ENCODE measurements at regions not wholly inside any gene's neighbourhood (a gene's known extent, or its start where the extent isn't known, plus 50 kb on each side); places are given as distances from the start of the nearest gene placed in this dataset.

DNA sequence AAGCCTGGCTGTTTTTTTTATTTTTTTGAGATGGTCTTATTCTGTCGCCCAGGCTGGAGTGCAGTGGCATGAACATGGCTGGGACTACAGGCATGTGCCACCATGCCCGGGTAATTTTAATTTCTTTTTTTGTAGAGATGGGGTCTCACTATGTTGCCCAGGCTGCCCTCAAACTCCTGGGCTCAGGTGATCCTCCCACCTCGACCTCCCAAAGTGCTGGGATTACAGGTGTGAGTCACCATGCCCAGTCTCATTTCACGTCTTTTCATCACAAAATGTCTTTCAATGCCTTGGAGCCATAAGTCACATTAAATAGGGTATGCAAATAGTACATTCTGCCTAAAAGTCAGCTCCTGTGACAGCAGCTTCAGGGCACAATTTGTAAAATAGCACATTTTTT is 52.8 kb downstream of the SOX2 start:
- no peak for DNase-seq (ENCODE audit: low spot score)

DNA sequence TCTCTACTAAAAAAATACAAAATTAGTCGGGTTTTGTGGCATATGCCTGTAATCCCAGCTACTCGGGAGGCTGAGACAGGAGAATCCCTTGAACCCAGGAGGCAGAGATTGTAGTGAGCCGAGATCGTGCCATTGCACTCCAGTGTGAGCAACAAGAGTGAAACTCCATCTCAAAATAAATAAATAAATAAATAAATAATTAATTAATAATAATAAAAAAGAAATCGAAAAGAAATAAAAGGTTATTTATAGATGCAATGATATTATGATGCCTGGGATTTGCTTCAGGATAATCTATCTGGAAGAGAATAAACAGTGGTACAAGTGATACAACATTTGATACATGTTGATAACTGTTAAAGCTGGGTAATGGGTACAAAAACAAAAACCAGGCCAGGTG is 58.6 kb downstream of the SOX2 start:
- DNase-seq (ENCODE audit: low spot score) = no peak

- no peak for DNase-seq (ENCODE audit: low spot score)
Measured at GRCh38 chr3:181771120-181771519, 59.4 kb downstream of the SOX2 start.

GRCh38 chr3:181772166-181772565 is 60.4 kb downstream of the SOX2 start:
- DNase-seq (ENCODE audit: low spot score) = no peak

DNA sequence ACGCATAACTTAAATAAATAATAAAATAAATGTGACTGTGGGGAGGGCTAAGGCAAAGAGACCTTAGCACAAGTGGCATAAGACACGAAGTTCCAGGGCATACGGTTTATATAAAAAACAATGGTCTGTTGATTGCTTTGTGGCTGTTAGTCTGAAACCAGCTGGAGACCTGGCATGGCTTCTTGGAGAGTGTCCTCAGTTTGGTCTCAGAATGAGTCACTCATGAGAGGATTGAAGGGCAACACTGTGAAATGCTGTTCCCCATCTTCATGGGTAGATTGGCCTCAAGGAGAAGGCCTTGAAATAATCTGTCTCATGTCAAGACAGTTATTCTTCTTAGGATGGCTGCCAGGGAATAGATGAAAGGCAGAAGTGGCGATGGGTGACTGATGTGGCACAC is 62.2 kb downstream of the SOX2 start:
- peak; percentile 30 for DNase-seq (ENCODE audit: low spot score)

GRCh38 chr3:181782306-181782954 is 70.7 kb downstream of the SOX2 start:
- DNase-seq (ENCODE audit: low spot score) = no peak

DNA sequence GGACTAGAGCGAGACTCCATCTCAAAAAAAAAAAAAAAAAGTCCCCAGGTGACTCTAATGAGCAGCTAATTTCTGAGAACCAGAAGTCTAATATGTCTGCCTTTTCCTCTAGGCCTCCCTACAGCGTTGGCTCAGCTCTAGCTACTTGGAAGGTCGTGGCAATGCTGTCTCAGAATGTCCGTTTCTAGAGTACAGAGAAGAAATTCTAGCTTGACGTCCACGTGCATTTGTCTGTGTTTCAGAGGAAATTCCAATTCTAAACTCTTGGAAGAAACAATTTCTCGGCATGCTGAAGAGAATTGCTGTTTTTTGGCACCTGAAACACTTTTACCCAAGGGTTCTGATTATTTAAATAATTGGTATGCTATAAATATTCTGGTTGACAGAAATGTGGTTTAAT is 78.8 kb downstream of the SOX2 start:
- peak; percentile 5 for DNase-seq (ENCODE audit: low spot score)

- DNase-seq (ENCODE audit: low spot score) = no peak
Measured at GRCh38 chr3:181791056-181791955, 79.6 kb downstream of the SOX2 start.

DNA sequence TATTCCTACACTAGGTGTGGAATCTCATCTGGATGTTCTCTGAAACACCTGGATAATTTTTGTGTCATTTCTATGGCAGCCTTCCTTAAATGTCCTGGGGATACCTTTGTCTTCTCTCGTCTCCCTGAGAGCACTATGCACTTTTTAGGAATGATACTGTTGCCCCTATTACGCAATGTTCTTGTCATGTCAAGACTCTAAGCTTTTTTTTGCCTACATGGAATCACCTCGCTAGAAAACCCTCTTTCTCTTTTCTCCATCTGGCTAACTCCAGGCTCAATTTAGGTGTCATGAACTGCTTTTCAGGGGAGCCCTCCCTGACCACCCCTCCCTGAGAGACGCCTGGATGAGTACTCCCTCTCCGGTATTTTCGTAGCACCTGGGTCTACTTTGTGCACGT is 81.3 kb downstream of the SOX2 start:
- no peak for DNase-seq (ENCODE audit: low spot score)

- no peak for DNase-seq (ENCODE audit: low spot score)
Measured at GRCh38 chr3:181794011-181794790, 82.5 kb downstream of the SOX2 start.

DNA sequence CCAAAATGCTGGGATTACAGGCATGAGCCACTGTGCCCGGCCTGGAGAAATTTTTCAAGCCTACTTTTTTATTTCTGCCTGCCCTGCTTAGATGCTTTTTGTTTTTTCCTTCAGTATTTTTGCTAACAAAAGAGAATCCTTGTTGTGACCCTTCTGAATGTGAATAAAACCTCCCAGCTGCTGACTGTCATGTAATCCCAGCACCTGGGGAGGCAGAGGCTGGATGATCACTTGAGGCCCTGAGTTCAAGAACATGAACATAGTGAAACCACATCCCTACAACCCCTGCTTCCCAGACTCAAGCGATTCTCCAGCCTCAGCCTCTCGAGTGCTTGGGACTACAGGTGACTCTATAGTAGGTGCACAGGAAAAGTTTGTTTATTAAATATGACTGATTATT is 84.9 kb downstream of the SOX2 start:
- DNase-seq (ENCODE audit: low spot score) = no peak

DNA sequence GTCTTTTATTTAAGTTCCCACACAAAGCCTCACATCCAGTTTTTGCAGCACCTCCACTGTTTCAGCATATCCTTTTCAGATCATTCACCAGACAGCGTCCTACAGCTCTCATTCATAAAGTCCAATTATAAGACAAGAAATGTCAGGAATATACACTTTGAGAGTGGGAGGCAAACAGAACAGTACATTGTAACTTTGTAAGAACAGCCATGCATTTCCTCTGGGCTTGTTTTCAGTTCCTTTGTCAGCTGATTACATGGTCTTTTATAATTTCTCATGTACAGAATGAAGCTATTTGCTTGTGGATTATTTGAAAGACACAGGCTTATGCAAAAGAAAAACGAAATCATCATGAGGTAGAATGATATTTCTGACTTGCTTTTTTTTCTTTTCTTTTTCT is 85.7 kb downstream of the SOX2 start:
- DNase-seq (ENCODE audit: low spot score) = no peak

DNA sequence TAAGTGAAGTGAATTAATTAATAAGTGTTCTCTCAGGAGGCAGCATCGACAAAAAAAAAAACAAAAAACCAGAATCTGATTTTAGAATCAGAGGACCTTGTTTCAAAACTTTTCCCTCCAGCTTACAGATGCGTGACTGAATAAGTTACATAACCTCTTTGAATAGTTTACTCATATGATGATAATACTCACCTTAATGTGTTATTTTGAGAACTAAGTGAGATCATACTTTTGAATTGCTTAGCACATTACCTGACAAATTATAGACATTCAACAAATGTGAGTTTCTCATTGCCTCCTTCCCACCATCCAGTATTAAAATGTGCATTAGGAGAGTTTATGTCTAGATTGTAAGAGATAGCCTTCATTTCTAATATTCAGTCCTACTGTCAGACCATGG is 94.0 kb downstream of the SOX2 start:
- no peak for DNase-seq (ENCODE audit: low spot score)

DNA sequence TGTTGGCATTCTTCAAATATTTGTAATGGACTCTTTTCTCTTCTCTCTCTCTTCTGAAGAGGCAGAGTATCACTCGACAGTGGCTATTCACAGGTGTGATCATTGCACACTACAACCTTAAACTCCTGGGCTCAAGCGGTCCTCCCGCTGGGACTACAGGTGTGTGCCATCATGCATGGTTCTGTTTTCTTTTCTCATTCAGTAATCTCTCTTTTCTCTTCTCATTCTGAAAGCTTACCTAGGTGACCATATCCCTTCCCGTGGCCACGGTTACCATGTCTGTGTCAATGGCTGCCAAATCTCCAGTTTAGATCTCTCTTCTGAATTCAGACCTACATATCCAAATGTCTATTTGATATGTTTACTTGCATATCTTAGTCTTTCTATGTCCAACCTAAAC is 96.3 kb downstream of the SOX2 start:
- no peak for DNase-seq (ENCODE audit: low spot score)

DNA sequence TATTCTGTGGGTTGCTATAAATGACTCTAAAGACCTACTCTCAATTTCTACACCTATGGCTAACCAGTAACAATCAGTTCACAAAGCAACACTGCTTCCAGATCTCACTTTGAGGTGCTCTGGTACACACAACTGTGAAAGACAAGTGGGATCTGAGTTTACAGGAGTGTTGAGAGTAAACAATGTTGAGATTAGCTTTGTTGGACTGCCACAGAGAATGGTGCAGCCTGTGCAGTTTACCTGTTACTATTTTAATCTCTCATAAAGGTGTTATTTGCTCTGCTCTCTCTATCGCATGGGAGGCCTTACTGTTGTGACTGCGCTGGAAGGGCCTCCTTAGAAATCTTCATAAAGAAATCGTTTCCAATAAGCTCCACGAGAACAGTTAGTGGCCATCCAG is 112.0 kb downstream of the SOX2 start:
- no peak for DNase-seq (ENCODE audit: low spot score)

DNA sequence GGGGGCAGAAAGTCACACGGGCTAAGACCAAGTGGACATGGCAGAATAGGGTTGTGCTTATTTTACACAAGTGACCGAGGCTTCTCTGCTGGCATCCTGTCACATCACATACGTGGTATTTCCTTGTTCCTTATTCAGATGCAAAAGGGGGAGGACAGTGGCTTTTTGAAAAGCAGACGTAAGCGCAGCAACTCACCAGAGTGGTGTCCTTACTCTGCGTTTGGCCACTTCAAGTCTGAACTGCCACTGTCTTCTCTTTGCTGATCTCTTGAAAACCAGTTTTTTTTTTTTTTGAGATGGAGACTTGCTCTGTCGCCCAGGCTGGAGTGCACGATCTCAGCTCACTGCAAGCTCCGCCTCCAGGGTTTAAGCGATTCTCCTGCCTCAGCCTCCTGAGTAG is 113.2 kb downstream of the SOX2 start:
- no peak for DNase-seq (ENCODE audit: low spot score)

- no peak for DNase-seq (ENCODE audit: low spot score)
Measured at GRCh38 chr3:181839039-181839915, 127.6 kb downstream of the SOX2 start.

DNA sequence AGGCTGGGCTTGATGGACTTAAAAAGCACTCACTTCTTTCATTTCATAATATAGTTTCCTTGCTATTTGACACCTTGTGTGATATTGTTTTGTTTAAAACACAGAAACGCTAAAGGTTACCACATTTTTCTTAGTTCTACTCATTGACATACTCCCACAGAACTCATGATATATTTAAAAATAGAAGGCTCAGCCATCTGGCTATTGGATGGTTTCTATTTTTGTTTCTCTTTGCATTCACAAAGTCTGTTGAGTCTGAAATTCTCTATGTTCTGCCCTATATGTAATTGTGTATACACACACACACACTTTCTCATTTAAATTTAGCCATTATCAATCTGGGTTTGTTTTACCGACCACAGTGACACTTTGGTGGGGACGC is 128.2 kb downstream of the SOX2 start:
- no peak for DNase-seq (ENCODE audit: low spot score)

DNA sequence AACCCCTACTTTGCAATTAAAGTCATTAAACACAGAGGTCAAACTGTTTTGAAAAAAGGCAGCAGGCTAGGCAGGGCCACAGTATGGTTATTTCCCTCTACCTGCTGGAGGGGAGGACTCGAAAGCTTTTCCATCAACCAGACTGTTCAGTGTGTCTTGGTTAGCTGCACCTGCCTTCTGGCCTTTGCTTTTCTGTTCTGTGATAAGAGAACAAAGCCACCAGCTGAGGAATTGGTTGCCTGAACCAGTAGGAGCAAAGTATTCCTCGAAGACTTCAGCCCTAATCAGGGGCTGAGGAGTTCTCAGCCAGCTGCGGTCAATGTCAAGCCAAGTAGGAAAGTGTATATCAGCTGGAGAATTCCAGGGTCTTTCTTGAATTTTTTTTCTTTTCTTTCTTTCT is 132.5 kb downstream of the SOX2 start:
- no peak for DNase-seq (ENCODE audit: low spot score)

GRCh38 chr3:181847276-181847675 is 135.6 kb downstream of the SOX2 start:
- no peak for DNase-seq (ENCODE audit: low spot score)

GRCh38 chr3:181851063-181851462 is 139.3 kb downstream of the SOX2 start:
- no peak for DNase-seq (ENCODE audit: low spot score)

DNA sequence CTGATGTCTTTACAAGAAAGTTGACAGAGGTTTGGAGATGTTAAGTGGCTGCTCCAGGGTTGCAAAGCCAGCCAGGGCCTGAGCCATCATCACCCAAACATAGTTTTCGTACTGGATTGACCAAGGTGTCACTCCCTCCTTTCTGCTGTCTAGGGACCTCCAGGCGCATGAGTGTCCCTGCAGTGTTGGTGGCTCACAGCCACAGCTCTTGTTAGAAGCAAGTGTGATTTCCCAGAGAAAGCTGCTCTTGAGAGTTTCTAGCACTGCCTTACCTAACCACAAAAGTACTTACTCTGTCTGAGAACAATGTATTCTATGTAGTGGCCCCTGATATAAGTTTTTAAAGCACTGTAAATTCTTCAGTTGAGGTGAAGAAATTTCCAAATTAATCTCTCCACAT is 144.1 kb downstream of the SOX2 start:
- DNase-seq (ENCODE audit: low spot score) = no peak

All from Ammon's horn (tissue), 1 donor.